Adrenal gland (tissue), 5 donors: ENCODE measurements at regions not wholly inside any gene's neighbourhood (a gene's known extent, or its start where the extent isn't known, plus 50 kb on each side); places are given as distances from the start of the nearest gene placed in this dataset.

ENCODE experiments used
- POLR2A ChIP-seq, 2 donors: fragments of 450-650 bp; IDR thresholded peaks; one replicate each; pipeline ENCODE4 v1.6.1; 2017; ENCODE audit warnings: antibody characterized with exemption in 2 of 2, mild to moderate bottlenecking in 2 of 2, moderate library complexity in 1 of 2
- TF ChIP-seq, protein P1 (sequence below), 6 experiments: fragments of 450-650 bp in 4 of 6; fragments of 200-600 bp in 2 of 6; sonication (generic) in 1 of 6; IDR thresholded peaks; 1 replicate in 5 of 6; 2 replicates in 1 of 6; pipeline versions ENCODE4 v1.5.1 to v1.8.0; 2016 to 2021; ENCODE audit warnings: antibody characterized with exemption in 6 of 6, mild to moderate bottlenecking in 2 of 6, moderate library complexity in 1 of 6
- donor health status: DM: no; HTN: no; CAD: no.

DNA sequence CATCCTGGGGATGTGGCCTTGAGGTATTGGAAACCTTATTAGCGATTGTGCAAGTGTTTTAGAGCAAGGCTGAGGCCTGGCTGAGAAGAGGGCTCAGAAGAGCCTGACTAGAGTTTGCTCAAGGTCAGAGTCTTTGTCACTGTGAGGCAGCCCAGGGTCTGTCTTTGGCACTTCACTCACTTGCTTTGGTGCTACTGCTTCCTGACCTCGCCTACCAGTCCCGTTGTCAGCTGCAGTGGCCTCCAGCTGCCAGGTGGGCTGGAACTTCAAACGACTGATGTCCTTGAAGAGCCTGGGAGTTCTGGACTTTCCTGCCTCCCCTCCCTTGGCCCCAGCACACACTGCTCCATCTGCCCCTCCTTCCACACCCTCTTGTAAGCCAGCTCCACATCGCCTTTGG is 228.0 kb downstream of the SNX18 start:
- TF ChIP-seq, protein P1, sequence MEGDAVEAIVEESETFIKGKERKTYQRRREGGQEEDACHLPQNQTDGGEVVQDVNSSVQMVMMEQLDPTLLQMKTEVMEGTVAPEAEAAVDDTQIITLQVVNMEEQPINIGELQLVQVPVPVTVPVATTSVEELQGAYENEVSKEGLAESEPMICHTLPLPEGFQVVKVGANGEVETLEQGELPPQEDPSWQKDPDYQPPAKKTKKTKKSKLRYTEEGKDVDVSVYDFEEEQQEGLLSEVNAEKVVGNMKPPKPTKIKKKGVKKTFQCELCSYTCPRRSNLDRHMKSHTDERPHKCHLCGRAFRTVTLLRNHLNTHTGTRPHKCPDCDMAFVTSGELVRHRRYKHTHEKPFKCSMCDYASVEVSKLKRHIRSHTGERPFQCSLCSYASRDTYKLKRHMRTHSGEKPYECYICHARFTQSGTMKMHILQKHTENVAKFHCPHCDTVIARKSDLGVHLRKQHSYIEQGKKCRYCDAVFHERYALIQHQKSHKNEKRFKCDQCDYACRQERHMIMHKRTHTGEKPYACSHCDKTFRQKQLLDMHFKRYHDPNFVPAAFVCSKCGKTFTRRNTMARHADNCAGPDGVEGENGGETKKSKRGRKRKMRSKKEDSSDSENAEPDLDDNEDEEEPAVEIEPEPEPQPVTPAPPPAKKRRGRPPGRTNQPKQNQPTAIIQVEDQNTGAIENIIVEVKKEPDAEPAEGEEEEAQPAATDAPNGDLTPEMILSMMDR (IDR thresholded peaks at IDR 0.05) = no peak
- TF ChIP-seq POLR2A (IDR thresholded peaks at IDR 0.05) = no peak
